RWPE2 (cell line): ENCODE measurements at regions not wholly inside any gene's neighbourhood (a gene's known extent, or its start where the extent isn't known, plus 50 kb on each side); places are given as distances from the start of the nearest gene placed in this dataset.

Experiments
- ATAC-seq: fragments of 200-7000 bp; cut with Tn5 transposase; 3 replicates; pipeline ENCODE4 v1.9.1; 2021; ENCODE audit warnings: low read depth
- DNase-seq: peaks from one replicate; pipeline ENCODE4 v3.0.0-alpha.2; 2020; ENCODE audit warnings: low spot score
- H3K27ac ChIP-seq: fragments of 450-650 bp; 2 replicates; pipeline ENCODE4 v1.5.1; 2017; ENCODE audit warnings: mild to moderate bottlenecking; ENCODE audit not compliant: poor library complexity, severe bottlenecking
- H3K27me3 ChIP-seq: fragments of 250-450 bp; sonication (Bioruptor Pico); 2 replicates; pipeline ENCODE4 v1.5.1; 2021; ENCODE audit warnings: mild to moderate bottlenecking, moderate library complexity; ENCODE audit not compliant: insufficient read depth, poor library complexity, severe bottlenecking
- H3K36me3 ChIP-seq: fragments of 250-450 bp; sonication (Bioruptor Pico); 2 replicates; pipeline ENCODE4 v1.5.1; 2020; ENCODE audit warnings: low read depth, mild to moderate bottlenecking, moderate library complexity
- H3K4me1 ChIP-seq: fragments of 250-450 bp; sonication (Bioruptor Pico); 2 replicates; pipeline ENCODE4 v1.5.1; 2021; ENCODE audit warnings: mild to moderate bottlenecking, moderate library complexity; ENCODE audit not compliant: insufficient read depth, poor library complexity, severe bottlenecking
- H3K4me3 ChIP-seq: fragments of 250-450 bp; sonication (Bioruptor Pico); 2 replicates; pipeline ENCODE4 v1.5.1; 2021; ENCODE audit warnings: mild to moderate bottlenecking, moderate library complexity; ENCODE audit not compliant: severe bottlenecking
- H3K9me3 ChIP-seq: fragments of 250-450 bp; sonication (Bioruptor Pico); 2 replicates; pipeline ENCODE4 v1.5.1; 2021; ENCODE audit warnings: mild to moderate bottlenecking, moderate library complexity; ENCODE audit not compliant: severe bottlenecking
- CTCF ChIP-seq: fragments of 450-650 bp; IDR thresholded peaks from one replicate; pipeline ENCODE4 v1.5.1; 2017; ENCODE audit warnings: mild to moderate bottlenecking, moderate library complexity; ENCODE audit not compliant: poor library complexity, severe bottlenecking

- Histone ChIP-seq H3K36me3 (no peaks in the 10 kb centered on the region), H3K27ac (peak overlapping the region; percentile 85), H3K4me3 (no peak overlapping the region), H3K9me3 (peaks cover 2% of the 10 kb centered on the region), H3K27me3 (no peaks in the 10 kb centered on the region), H3K4me1 (peaks cover 29% of the 10 kb centered on the region)
- peak; percentile 82 for ATAC-seq
- DNase-seq, result peak; percentile 80
- no peak for TF ChIP-seq CTCF
Measured at GRCh38 chr2:72041638-72042111, 106.0 kb downstream of the CYP26B1 start.

GRCh38 chr2:72040629-72041571 lies 106.8 kb downstream of the CYP26B1 start:
- peak overlapping the region; percentile 85 for H3K27ac ChIP-seq
- ATAC-seq (peak; percentile 69), DNase-seq (peak; percentile 76)
- H3K4me3 ChIP-seq, result no peak overlapping the region
- H3K27me3 ChIP-seq, result no peaks in the 10 kb centered on the region
- TF ChIP-seq CTCF, result no peak
- peaks cover 2% of the 10 kb centered on the region for H3K9me3 ChIP-seq
- H3K36me3 ChIP-seq, result no peaks in the 10 kb centered on the region
- H3K4me1 ChIP-seq, result peaks cover 33% of the 10 kb centered on the region

- no peaks in the 10 kb centered on the region for H3K36me3 ChIP-seq
- peaks cover 41% of the 10 kb centered on the region for H3K4me1 ChIP-seq
- H3K27ac ChIP-seq, result no peak overlapping the region
- TF ChIP-seq CTCF, result no peak
- no peaks in the 10 kb centered on the region for H3K27me3 ChIP-seq
- DNase-seq, result no peak
- no peak overlapping the region for H3K4me3 ChIP-seq
- ATAC-seq, result no peak
- H3K9me3 ChIP-seq, result no peaks in the 10 kb centered on the region
Measured at GRCh38 chr2:72038524-72038923, 109.1 kb downstream of the CYP26B1 start.

- peak overlapping the region; percentile 80 for H3K27ac ChIP-seq
- ATAC-seq (0 out of 3 replicates have a peak, but pooled peaks have one; percentile 6), DNase-seq (peak; percentile 55)
- TF ChIP-seq CTCF, result no peak
- H3K9me3 ChIP-seq, result no peaks in the 10 kb centered on the region
- H3K36me3 ChIP-seq, result no peaks in the 10 kb centered on the region
- H3K27me3 ChIP-seq, result no peaks in the 10 kb centered on the region
- H3K4me3 ChIP-seq, result no peak overlapping the region
- H3K4me1 ChIP-seq, result peaks cover 49% of the 10 kb centered on the region
Measured at GRCh38 chr2:72037261-72037666, 110.4 kb downstream of the CYP26B1 start.

GRCh38 chr2:72036595-72036994 lies 111.1 kb downstream of the CYP26B1 start:
- Histone ChIP-seq H3K27ac (peak overlapping the region; percentile 80), H3K27me3 (no peaks in the 10 kb centered on the region), H3K36me3 (no peaks in the 10 kb centered on the region), H3K9me3 (no peaks in the 10 kb centered on the region), H3K4me3 (no peak overlapping the region), H3K4me1 (peaks cover 50% of the 10 kb centered on the region)
- no peak for ATAC-seq
- no peak for DNase-seq
- TF ChIP-seq CTCF, result no peak
